Right ventricle myocardium inferior (tissue), 1 donor: ENCODE measurements at regions not wholly inside any gene's neighbourhood (a gene's known extent, or its start where the extent isn't known, plus 50 kb on each side); places are given as distances from the start of the nearest gene placed in this dataset.
A peak's percentile ranks its signal among the peaks of the same experiment; 100 is the strongest.
"Not testable (repeated sequence)": the region's sequence is repeated elsewhere in the genome, so short reads cannot be mapped to it uniquely, and the experiment has no call there.

ENCODE experiments used
- ATAC-seq: fragments of 200-7000 bp; cut with Tn5 transposase; one replicate; pipeline ENCODE4 v1.9.1; 2020; ENCODE audit warnings: mild to moderate bottlenecking, moderate library complexity
- DNase-seq: peaks from one replicate; pipeline ENCODE4 v3.0.0; 2021; ENCODE audit errors: missing footprints
- intact Hi-C: fragments of 100-400 bp; cut with DNase I; formaldehyde crosslinking; loops from one replicate; pipeline ENCODE4 v1.11.0; 2022
- donor health status: DM: no; HTN: yes; CAD: no; lungs with severe emphysema.

DNA sequence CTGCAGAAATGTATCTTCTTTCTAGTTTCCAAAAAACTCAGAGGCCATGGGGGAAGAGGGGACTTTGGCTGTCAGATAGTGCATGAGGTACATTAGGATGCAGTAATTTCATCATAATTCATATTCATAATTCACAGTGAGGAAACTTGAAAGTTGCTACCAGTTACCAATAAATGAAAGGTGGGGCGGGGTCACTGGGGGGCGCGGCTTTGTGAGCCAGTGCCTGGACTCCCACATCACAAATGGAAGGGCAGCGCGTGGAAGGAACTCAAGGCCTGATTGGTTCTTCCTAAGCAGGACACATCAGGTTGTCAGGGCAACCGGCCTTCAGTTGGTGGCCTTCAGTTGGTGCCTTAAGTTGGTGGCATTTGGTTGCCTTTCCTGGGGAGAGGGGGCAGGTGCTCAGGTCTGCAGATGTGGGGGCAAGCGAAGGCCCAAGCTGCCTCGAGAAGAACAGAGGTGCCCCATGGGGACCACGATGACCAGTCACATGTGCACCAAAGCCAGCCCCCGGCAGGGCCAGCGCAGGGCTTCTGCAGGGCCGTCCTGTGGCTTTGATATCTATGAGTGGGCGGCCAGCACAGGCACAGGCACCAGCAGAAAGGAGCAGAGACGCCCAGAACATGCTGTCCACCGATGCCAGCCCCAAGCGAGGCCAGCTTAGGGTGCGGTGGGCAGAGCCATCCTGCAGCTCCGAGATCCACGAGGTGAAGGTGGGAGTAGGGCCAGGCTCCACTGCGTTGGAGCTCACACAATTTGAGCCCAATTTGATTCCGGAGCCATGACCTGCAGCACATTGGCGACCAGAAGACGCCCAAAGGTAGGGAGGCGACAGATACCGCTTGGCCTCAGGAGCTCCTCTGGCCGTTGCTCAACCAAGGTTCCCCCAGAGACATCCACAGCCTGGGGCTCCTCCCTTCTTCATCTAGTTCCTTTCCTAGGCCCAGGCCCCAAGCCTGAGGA is 3248.2 kb upstream of the OR11H1 start:
- DNase-seq = peak; percentile 17
- intact Hi-C loops, ATAC-seq: not testable (repeated sequence)

DNA sequence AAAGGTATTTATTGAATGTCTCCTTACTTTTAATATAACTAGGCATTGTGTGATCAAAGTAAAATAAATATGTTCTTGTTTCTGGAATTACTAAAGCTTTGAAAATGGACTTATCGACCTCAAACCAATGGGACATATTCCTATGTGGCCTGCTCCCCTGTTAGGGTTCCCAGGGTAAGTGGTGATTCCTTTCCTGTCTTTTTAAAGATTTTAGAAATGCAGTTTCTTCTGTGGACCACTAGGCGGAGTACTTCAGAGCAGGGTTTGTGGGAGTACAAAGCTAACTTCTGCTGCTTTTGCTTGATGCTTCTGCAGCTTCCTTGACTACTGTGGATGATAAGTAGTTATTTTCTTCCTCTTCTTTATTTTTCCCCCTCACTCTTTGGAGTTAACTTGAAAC is 3243.3 kb upstream of the OR11H1 start:
- DNase-seq, ATAC-seq, intact Hi-C loops: not testable (repeated sequence)

GRCh38 chr22:12297351-12297750 is 3230.6 kb upstream of the OR11H1 start:
- peak; percentile 51 for DNase-seq
- ATAC-seq, intact Hi-C loops: not testable (repeated sequence)
